Astrocyte (in vitro differentiated cells and primary cell): ENCODE measurements at regions not wholly inside any gene's neighbourhood (a gene's known extent, or its start where the extent isn't known, plus 50 kb on each side); places are given as distances from the start of the nearest gene placed in this dataset.

Experiments used
- DNase-seq: peaks from one replicate; pipeline ENCODE4 v3.0.0-alpha.2; 2010; ENCODE audit warnings: low read depth
- FAIRE-seq: peaks from 2 replicates; lab custom pipeline; 2011; peaks lifted over from hg19 to GRCh38; lab: Jason Lieb, UNC
- H2AFZ ChIP-seq: 2 replicates; pipeline ENCODE4 v1.6.0; 2012; ENCODE audit warnings: low read depth, low read length, inconsistent platforms
- H3K27ac ChIP-seq: 2 replicates; pipeline ENCODE4 v1.5.1; 2011; ENCODE audit warnings: low read depth, low read length, inconsistent platforms
- H3K27me3 ChIP-seq: 2 replicates; pipeline ENCODE4 v1.6.0; 2011; ENCODE audit warnings: low read length, inconsistent platforms; ENCODE audit not compliant: insufficient read depth
- H3K36me3 ChIP-seq: 2 replicates; pipeline ENCODE4 v1.5.1; 2011; ENCODE audit warnings: low read length, inconsistent platforms; ENCODE audit not compliant: insufficient read depth
- H3K4me1 ChIP-seq: 2 replicates; pipeline ENCODE4 v1.5.1; 2011; ENCODE audit warnings: low read length, inconsistent platforms; ENCODE audit not compliant: insufficient read depth
- H3K4me2 ChIP-seq: 2 replicates; pipeline ENCODE4 v1.6.0; 2012; ENCODE audit warnings: low read length, inconsistent platforms
- H3K4me3 ChIP-seq: 2 replicates; pipeline ENCODE4 v1.5.1; 2011; ENCODE audit warnings: low read depth, mild to moderate bottlenecking, low read length, inconsistent platforms; ENCODE audit not compliant: insufficient read depth
- H3K79me2 ChIP-seq: 2 replicates; pipeline ENCODE4 v1.6.0; 2012; ENCODE audit warnings: mild to moderate bottlenecking, low read length, inconsistent platforms; ENCODE audit not compliant: insufficient read depth
- H3K9ac ChIP-seq: 2 replicates; pipeline ENCODE4 v1.6.0; 2012; ENCODE audit warnings: mild to moderate bottlenecking, low read length, inconsistent platforms
- H3K9me3 ChIP-seq: 2 replicates; pipeline ENCODE4 v1.5.1; 2012; ENCODE audit warnings: low read depth, mild to moderate bottlenecking, low read length, inconsistent platforms; ENCODE audit not compliant: insufficient read depth
- H4K20me1 ChIP-seq: 2 replicates; pipeline ENCODE4 v1.6.0; 2012; ENCODE audit warnings: low read length, inconsistent platforms; ENCODE audit not compliant: insufficient read depth
- H3K27ac Mint-ChIP-seq: one replicate; pipeline ENCODE4 v1.8.0; 2021; ENCODE audit warnings: mild to moderate bottlenecking, mixed read lengths; ENCODE audit not compliant: unreplicated experiment
- H3K27me3 Mint-ChIP-seq: one replicate; pipeline ENCODE4 v1.8.0; 2021; ENCODE audit warnings: low read depth, mixed read lengths; ENCODE audit not compliant: unreplicated experiment
- H3K36me3 Mint-ChIP-seq: one replicate; pipeline ENCODE4 v1.8.0; 2021; ENCODE audit warnings: low read depth, mixed read lengths; ENCODE audit not compliant: unreplicated experiment
- H3K4me1 Mint-ChIP-seq: one replicate; pipeline ENCODE4 v1.8.0; 2021; ENCODE audit warnings: low read depth, mixed read lengths; ENCODE audit not compliant: unreplicated experiment
- H3K4me3 Mint-ChIP-seq: one replicate; pipeline ENCODE4 v1.8.0; 2021; ENCODE audit warnings: mild to moderate bottlenecking, moderate library complexity, mixed read lengths; ENCODE audit not compliant: unreplicated experiment
- H3K9me3 Mint-ChIP-seq: one replicate; pipeline ENCODE4 v1.8.0; 2021; ENCODE audit warnings: mild to moderate bottlenecking, mixed read lengths; ENCODE audit not compliant: unreplicated experiment
- CTCF ChIP-seq: IDR thresholded peaks from 2 replicates; pipeline ENCODE4 v1.5.1; 2011; ENCODE audit warnings: low read depth, mild to moderate bottlenecking, inconsistent platforms, low read length, moderate library complexity; ENCODE audit not compliant: insufficient read depth
- EZH2 ChIP-seq: IDR thresholded peaks from 2 replicates; pipeline ENCODE4 v1.6.1; 2012; ENCODE audit warnings: mild to moderate bottlenecking, low read length, inconsistent platforms; ENCODE audit not compliant: insufficient read depth

GRCh38 chr12:116358893-116359761 is 81.6 kb upstream of the MED13L start:
- Histone ChIP-seq H3K4me1 (peaks cover 13% of the 10 kb centered on the region), H4K20me1 (no peaks in the 10 kb centered on the region), H3K4me3 (no peak overlapping the region), H3K9ac (peak overlapping the region; percentile 57), H3K36me3 (no peaks in the 10 kb centered on the region), H2AFZ (peak overlapping the region; percentile 66), H3K9me3 (no peaks in the 10 kb centered on the region), H3K4me2 (peak overlapping the region; percentile 76), H3K79me2 (no peaks in the 10 kb centered on the region), H3K27ac (peak overlapping the region; percentile 65), H3K27me3 (no peaks in the 10 kb centered on the region)
- Mint-ChIP-seq H3K9me3 (peaks cover 4% of the 10 kb centered on the region), H3K27ac (peak overlapping the region; percentile 80), H3K4me3 (peak overlapping the region; percentile 9), H3K36me3 (peaks cover 2% of the 10 kb centered on the region), H3K27me3 (no peaks in the 10 kb centered on the region), H3K4me1 (peaks cover 16% of the 10 kb centered on the region)
- TF ChIP-seq EZH2 (no peak), CTCF (no peak)
- peak; percentile 69 for FAIRE-seq
- DNase-seq: peak; percentile 96

- Histone ChIP-seq H3K4me3 (no peak overlapping the region), H3K9me3 (no peaks in the 10 kb centered on the region), H3K27ac (no peak overlapping the region), H4K20me1 (no peaks in the 10 kb centered on the region), H2AFZ (no peak overlapping the region), H3K4me2 (no peak overlapping the region), H3K27me3 (no peaks in the 10 kb centered on the region), H3K79me2 (no peaks in the 10 kb centered on the region), H3K4me1 (peaks cover 13% of the 10 kb centered on the region), H3K36me3 (no peaks in the 10 kb centered on the region), H3K9ac (no peak overlapping the region)
- DNase-seq (no peak), FAIRE-seq (no peak)
- no peak overlapping the region for H3K4me3 Mint-ChIP-seq
- H3K36me3 Mint-ChIP-seq: no peaks in the 10 kb centered on the region
- H3K27ac Mint-ChIP-seq: no peak overlapping the region
- H3K27me3 Mint-ChIP-seq: no peaks in the 10 kb centered on the region
- peaks cover 14% of the 10 kb centered on the region for H3K4me1 Mint-ChIP-seq
- H3K9me3 Mint-ChIP-seq: peaks cover 2% of the 10 kb centered on the region
- TF ChIP-seq EZH2 (no peak), CTCF (no peak)
These were observed 83.3 kb upstream of the MED13L start for GRCh38 chr12:116360579-116361413.
